Epithelial cell of proximal tubule (primary cell): ENCODE measurements at regions not wholly inside any gene's neighbourhood (a gene's known extent, or its start where the extent isn't known, plus 50 kb on each side); places are given as distances from the start of the nearest gene placed in this dataset.
"Not testable (repeated sequence)": the region's sequence is repeated elsewhere in the genome, so short reads cannot be mapped to it uniquely, and the experiment has no call there.

Experiments used
- DNase-seq: peaks from one replicate; pipeline ENCODE4 v3.0.0-alpha.2; 2011; ENCODE audit warnings: low read depth
- H3K4me3 ChIP-seq: 2 replicates; pipeline ENCODE4 v1.5.1; 2011; ENCODE audit warnings: low read depth, mild to moderate bottlenecking, low read length
- CTCF ChIP-seq: conservative IDR thresholded peaks from 2 replicates; pipeline ENCODE4 v1.5.1; 2012; ENCODE audit warnings: low read depth, mild to moderate bottlenecking, low read length

- no peak for DNase-seq
- H3K4me3 ChIP-seq, result no peak overlapping the region
- TF ChIP-seq CTCF, result no peak
Observed at GRCh38 chr6:126667071-126667470, 327.2 kb downstream of the CENPW start.

GRCh38 chr6:126667728-126668127, 327.8 kb downstream of the CENPW start:
- DNase-seq, result no peak
- TF ChIP-seq CTCF, result no peak
- H3K4me3 ChIP-seq, result no peak overlapping the region

GRCh38 chr6:126672649-126673048, 332.7 kb downstream of the CENPW start:
- TF ChIP-seq CTCF, result no peak
- no peak overlapping the region for H3K4me3 ChIP-seq
- no peak for DNase-seq

- H3K4me3 ChIP-seq, DNase-seq: not testable (repeated sequence)
Observed at GRCh38 chr6:126673749-126674148, 333.8 kb downstream of the CENPW start.

GRCh38 chr6:126682440-126682839, 342.5 kb downstream of the CENPW start:
- H3K4me3 ChIP-seq, result no peak overlapping the region
- DNase-seq, result no peak
- TF ChIP-seq CTCF, result no peak

GRCh38 chr6:126685182-126685581, 345.3 kb downstream of the CENPW start:
- no peak overlapping the region for H3K4me3 ChIP-seq
- TF ChIP-seq CTCF, result no peak
- no peak for DNase-seq

GRCh38 chr6:126696921-126697693, 357.2 kb downstream of the CENPW start:
- no peak overlapping the region for H3K4me3 ChIP-seq
- no peak for TF ChIP-seq CTCF
- DNase-seq, result no peak
